Activated naive CD8-positive, alpha-beta T cell treated with anti-CD3 and anti-CD28 coated beads, Interleukin-2, amount 10 ng/mL, durations not matched to agents 7 days and 5 days (primary cell): ENCODE measurements at regions not wholly inside any gene's neighbourhood (a gene's known extent, or its start where the extent isn't known, plus 50 kb on each side); places are given as distances from the start of the nearest gene placed in this dataset.

Experiments
- ATAC-seq: fragments of 150-1000 bp; cut with Tn5 transposase; one replicate; pipeline ENCODE4 v1.10.0; 2021; ENCODE audit warnings: low read depth, moderate library complexity
- POLR2A ChIA-PET: fragments of 350-600 bp; sonication (Branson Sonifier 250); formaldehyde crosslinking; loops from one replicate; lab custom pipeline; 2021; ENCODE audit warnings: antibody characterized with exemption; lab: Charles Lee
- DNase-seq: peaks from one replicate; pipeline ENCODE4 v3.0.0; 2021
- H3K27ac Mint-ChIP-seq: one replicate; pipeline ENCODE4 v1.8.0; 2022; ENCODE audit warnings: mild to moderate bottlenecking, mixed read lengths
- H3K27me3 Mint-ChIP-seq: one replicate; pipeline ENCODE4 v1.8.0; 2022; ENCODE audit warnings: mild to moderate bottlenecking, moderate library complexity, mixed read lengths
- H3K36me3 Mint-ChIP-seq: one replicate; pipeline ENCODE4 v1.8.0; 2021; ENCODE audit warnings: mild to moderate bottlenecking, mixed read lengths
- H3K4me1 Mint-ChIP-seq: one replicate; pipeline ENCODE4 v1.8.0; 2021; ENCODE audit warnings: mixed read lengths
- H3K4me3 Mint-ChIP-seq: one replicate; pipeline ENCODE4 v1.8.0; 2022; ENCODE audit warnings: mild to moderate bottlenecking, moderate library complexity, mixed read lengths
- H3K9me3 Mint-ChIP-seq: one replicate; pipeline ENCODE4 v1.8.0; 2021; ENCODE audit warnings: mixed read lengths

DNA sequence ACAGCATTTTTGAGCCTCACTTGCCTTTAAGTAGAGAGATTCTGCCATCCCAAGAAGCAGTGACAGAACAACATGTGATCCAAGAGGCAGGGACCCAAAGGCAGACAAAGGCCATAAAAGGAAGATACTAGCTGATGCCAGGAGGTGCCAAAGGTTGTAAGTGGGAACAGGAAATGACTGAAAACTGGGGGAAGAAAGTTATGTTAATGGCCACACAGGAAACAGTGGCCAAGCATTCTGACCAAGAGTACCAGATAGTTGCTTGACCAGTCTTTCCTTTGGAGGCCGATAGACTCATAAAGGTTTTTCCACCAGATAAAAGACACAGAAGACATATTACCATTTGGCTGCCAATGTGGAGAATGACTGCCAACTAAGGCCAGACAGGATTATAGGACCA, 274.5 kb upstream of the PEX5L start:
- ATAC-seq (no peak), DNase-seq (no peak)
- POLR2A ChIA-PET = no interaction called here
- no peaks in the 10 kb centered on the region for H3K27me3 Mint-ChIP-seq
- no peaks in the 10 kb centered on the region for H3K36me3 Mint-ChIP-seq
- no peak overlapping the region for H3K27ac Mint-ChIP-seq
- no peak overlapping the region for H3K4me3 Mint-ChIP-seq
- no peaks in the 10 kb centered on the region for H3K4me1 Mint-ChIP-seq
- no peaks in the 10 kb centered on the region for H3K9me3 Mint-ChIP-seq

DNA sequence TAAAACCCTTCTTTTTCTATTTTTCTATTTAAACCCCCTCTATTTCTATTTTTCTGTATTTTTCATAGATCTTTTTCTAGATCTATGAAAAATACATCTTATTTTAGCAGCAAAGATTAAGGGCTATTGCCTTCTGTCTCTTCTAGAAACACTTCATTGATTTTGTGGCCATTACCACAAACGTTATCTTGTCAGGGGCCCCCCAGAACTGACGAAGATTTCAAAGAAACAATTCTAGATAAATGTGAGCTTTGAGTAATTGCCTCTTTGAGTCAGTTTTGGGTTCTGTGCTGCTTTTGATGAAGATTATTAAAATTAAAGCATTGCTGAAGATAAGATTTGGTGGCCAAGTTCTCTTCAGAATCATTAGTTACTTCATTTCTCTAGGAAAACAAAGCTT, 279.6 kb upstream of the PEX5L start:
- no peaks in the 10 kb centered on the region for H3K36me3 Mint-ChIP-seq
- H3K4me1 Mint-ChIP-seq = no peaks in the 10 kb centered on the region
- H3K27me3 Mint-ChIP-seq = no peaks in the 10 kb centered on the region
- no peaks in the 10 kb centered on the region for H3K9me3 Mint-ChIP-seq
- POLR2A ChIA-PET = no interaction called here
- no peak overlapping the region for H3K4me3 Mint-ChIP-seq
- ATAC-seq (no peak), DNase-seq (no peak)
- H3K27ac Mint-ChIP-seq = no peak overlapping the region

DNA sequence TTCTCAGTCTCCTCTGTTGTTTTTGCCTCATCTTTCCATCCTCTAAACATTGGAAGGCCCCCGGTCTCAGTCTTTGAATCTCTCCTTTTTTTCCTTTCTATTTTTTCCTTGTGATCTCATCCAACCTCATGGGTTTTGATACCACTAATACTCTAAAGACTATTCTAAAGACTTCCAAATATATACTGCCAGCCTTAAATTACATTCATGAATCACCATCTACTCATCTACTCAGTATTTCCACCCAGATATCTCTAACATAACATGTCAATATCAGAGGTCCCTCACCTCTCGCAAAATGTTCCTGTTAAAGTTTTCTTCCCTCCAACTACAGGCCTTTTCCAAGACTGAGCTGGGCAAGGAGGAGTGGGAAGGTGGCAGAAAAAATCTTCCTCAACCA, 282.5 kb upstream of the TTC14 start:
- Mint-ChIP-seq H3K4me1 (no peaks in the 10 kb centered on the region), H3K27ac (no peak overlapping the region), H3K4me3 (no peak overlapping the region), H3K9me3 (no peaks in the 10 kb centered on the region), H3K36me3 (no peaks in the 10 kb centered on the region), H3K27me3 (no peaks in the 10 kb centered on the region)
- DNase-seq (no peak), ATAC-seq (no peak)
- POLR2A ChIA-PET = no interaction called here

DNA sequence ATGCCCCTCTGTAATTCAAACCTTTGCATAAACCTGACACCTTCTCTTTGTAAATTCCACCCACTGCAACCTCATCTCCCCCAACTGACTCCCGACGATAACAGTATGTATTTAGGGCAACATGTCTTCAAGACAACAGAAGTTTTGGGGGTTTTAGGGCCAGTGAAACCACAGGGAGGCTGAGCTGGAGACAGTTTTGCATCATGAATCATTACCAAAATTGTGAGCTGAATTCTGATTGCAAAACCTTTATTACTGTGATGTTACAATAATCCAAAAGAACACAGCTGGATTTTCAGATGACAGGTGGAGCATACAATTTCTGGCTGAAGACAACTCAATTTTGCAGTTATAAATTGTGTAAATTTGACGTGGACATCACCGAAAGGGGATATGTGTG, 281.3 kb upstream of the TTC14 start:
- Mint-ChIP-seq H3K9me3 (no peaks in the 10 kb centered on the region), H3K4me1 (no peaks in the 10 kb centered on the region), H3K27ac (no peak overlapping the region), H3K36me3 (no peaks in the 10 kb centered on the region), H3K27me3 (no peaks in the 10 kb centered on the region), H3K4me3 (no peak overlapping the region)
- no peak for ATAC-seq
- POLR2A ChIA-PET = no interaction called here
- no peak for DNase-seq

DNA sequence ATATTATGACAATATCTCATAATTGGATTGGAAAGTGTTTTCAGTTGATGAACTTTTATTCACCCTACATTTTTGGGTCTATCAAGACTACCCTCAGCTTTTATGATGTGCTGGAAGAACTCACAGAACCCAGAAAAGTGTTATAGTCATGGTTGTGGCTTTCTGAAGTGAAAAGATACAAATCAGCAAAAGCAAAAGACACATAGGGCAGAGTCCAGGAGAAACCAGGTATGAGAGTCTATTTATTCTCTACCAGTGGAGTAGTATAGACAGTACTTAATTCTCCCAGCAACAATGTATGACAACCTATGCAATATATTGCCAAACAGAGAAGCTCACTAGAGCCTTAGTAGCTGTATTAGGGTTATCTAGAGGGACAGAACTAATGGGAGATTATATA, 280.4 kb upstream of the TTC14 start:
- no peaks in the 10 kb centered on the region for H3K27me3 Mint-ChIP-seq
- ATAC-seq (no peak), DNase-seq (no peak)
- no peaks in the 10 kb centered on the region for H3K4me1 Mint-ChIP-seq
- no peaks in the 10 kb centered on the region for H3K9me3 Mint-ChIP-seq
- H3K4me3 Mint-ChIP-seq = no peak overlapping the region
- no peaks in the 10 kb centered on the region for H3K36me3 Mint-ChIP-seq
- POLR2A ChIA-PET = no interaction called here
- H3K27ac Mint-ChIP-seq = no peak overlapping the region

DNA sequence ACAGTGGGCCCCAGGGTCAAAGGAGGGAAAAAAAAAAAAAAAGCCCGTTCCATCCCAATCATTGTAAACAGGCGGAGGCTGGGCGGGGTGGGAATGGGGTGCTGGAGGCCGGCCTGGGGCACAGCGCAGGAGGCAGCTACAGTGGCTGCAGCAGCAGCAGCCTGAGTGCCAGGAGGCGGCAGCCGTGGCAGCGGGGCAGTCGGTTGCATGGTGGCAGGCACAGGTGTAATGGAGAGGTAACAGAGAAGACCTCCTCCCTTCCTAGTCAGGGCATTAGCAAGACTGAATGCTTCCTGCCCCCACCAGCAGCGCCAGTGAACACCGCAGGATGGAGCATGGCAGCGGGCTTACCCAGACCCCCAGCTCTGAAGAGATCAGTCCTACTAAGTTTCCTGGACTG, 279.1 kb upstream of the TTC14 start:
- DNase-seq = no peak
- no peaks in the 10 kb centered on the region for H3K4me1 Mint-ChIP-seq
- H3K4me3 Mint-ChIP-seq = no peak overlapping the region
- POLR2A ChIA-PET = no interaction called here
- ATAC-seq = no peak
- no peaks in the 10 kb centered on the region for H3K36me3 Mint-ChIP-seq
- no peak overlapping the region for H3K27ac Mint-ChIP-seq
- no peaks in the 10 kb centered on the region for H3K27me3 Mint-ChIP-seq
- no peaks in the 10 kb centered on the region for H3K9me3 Mint-ChIP-seq

DNA sequence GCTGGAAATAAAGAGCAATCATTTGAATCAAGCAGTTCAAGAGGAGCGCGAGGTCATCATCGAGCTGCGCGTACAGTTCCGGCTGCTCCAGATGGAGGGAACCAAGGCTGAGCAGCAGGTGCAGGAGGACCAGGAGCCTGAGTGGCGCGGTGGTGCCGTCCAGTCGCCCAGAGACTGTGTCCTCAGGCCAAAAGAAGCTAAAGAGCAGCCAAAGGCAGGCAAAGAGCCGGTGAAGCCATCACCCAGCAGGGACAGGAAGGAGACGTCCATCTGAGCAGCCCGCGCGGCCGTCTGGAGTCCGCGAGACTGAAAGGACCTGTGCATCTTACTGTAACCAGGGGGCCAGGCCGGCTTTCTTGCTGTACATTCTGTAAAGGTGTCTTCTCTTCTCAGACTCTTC, 277.2 kb upstream of the TTC14 start:
- Mint-ChIP-seq H3K36me3 (no peaks in the 10 kb centered on the region), H3K9me3 (no peaks in the 10 kb centered on the region), H3K4me3 (no peak overlapping the region), H3K27me3 (no peaks in the 10 kb centered on the region), H3K4me1 (no peaks in the 10 kb centered on the region), H3K27ac (no peak overlapping the region)
- POLR2A ChIA-PET = no interaction called here
- ATAC-seq (no peak), DNase-seq (no peak)

DNA sequence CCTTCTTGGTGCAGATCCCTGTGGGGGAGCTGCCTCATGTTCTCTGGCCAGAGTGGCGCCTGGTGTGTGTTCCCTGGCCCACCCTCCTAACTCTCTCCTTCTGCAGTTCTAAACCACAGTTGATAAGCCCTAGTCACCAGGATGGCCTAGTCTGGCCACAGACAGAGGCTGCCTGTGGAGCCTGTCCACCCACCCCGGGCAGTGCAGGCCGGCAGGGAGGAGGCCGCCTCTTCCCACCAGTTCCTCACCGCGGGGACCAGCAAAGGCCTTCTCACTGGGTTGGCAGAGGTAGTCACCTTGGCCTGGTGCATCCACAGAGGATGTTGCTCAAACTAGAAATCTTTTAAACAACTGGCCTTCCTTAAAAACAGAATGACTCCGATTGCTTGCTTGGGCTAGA, 276.4 kb upstream of the TTC14 start:
- H3K27me3 Mint-ChIP-seq = no peaks in the 10 kb centered on the region
- no peak overlapping the region for H3K4me3 Mint-ChIP-seq
- H3K27ac Mint-ChIP-seq = no peak overlapping the region
- H3K36me3 Mint-ChIP-seq = no peaks in the 10 kb centered on the region
- DNase-seq (no peak), ATAC-seq (no peak)
- POLR2A ChIA-PET = no interaction called here
- no peaks in the 10 kb centered on the region for H3K9me3 Mint-ChIP-seq
- H3K4me1 Mint-ChIP-seq = no peaks in the 10 kb centered on the region

DNA sequence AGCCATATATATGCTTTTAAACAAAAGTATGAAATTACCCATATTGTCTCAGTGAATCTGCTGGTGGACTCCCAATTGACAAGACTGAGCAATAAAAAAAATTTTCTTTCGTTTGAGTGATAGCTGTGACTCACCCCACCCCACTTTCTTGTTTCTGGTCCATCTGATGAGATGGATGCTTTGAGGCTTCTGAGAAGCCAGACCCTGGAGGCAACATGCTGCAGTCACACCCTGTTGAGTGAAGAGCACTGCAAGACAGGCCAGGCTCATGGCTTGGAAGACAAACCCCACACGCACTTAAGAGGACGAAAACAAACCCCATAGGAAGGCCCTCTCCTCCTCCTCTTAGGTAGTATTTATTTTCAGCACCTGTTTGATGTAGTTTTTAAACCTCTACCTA, 276.0 kb upstream of the TTC14 start:
- POLR2A ChIA-PET = no interaction called here
- no peak for DNase-seq
- H3K4me3 Mint-ChIP-seq = no peak overlapping the region
- no peaks in the 10 kb centered on the region for H3K36me3 Mint-ChIP-seq
- no peak overlapping the region for H3K27ac Mint-ChIP-seq
- H3K4me1 Mint-ChIP-seq = no peaks in the 10 kb centered on the region
- H3K9me3 Mint-ChIP-seq = no peaks in the 10 kb centered on the region
- no peaks in the 10 kb centered on the region for H3K27me3 Mint-ChIP-seq
- ATAC-seq = no peak

DNA sequence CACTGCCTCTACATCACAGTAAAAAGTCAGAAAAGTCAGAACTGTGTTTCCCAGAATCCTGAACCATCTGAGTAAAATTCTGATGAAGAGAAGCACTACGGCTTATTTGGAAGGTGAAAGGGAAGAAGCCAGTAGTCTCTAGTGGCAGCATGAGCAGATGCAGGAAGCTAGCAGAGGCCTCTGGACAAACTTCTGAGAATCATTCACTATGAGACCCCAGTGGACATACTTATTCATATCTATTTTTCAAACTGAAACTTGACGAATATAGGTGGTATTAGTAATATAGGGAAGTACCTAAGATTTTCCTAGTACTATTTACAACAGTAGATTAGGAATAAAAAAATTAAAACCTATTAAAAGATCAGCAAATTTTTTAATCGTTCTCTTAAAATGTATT, 272.8 kb upstream of the TTC14 start:
- Mint-ChIP-seq H3K27me3 (no peaks in the 10 kb centered on the region), H3K36me3 (no peaks in the 10 kb centered on the region), H3K9me3 (peaks cover 2% of the 10 kb centered on the region), H3K27ac (no peak overlapping the region), H3K4me1 (no peaks in the 10 kb centered on the region), H3K4me3 (no peak overlapping the region)
- ATAC-seq = no peak
- DNase-seq = no peak
- POLR2A ChIA-PET = no interaction called here

DNA sequence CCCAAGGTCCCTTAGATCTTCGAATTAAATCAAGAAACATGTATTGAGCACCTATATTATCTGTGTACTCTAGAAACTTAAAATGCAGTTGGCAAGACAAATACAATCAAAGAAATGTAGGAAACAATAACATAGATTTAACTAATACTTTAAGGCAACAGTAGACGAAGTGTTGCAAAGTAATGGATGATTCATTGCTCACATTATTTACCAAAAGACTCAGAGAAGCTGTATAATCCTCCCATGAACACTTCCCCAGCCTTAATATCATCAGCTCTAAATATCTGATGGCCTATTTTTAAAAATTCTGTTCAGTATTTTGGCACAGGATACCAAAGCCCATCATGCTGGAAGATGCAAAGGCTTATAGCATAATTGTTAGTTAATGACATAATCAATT, 272.1 kb upstream of the TTC14 start:
- Mint-ChIP-seq H3K9me3 (peaks cover 2% of the 10 kb centered on the region), H3K4me3 (no peak overlapping the region)
- no peak for ATAC-seq

DNA sequence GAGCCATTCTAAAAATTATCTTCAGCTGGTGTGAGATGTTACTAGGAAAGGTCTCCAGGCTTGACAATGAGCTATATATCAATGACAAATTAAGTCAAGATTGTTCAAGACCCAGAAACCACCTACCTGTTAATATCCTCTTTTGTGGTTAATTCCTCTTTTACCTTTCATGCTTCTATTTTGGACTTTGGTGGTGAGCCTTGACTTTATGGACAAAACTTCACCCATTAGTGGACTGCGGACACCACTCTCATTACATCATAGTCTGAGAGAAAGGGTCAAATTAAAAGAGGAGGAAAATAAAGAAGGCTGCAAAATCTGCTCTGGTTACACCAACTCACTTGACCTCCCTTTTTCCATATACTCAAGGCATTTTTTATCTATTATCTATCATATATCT, 271.5 kb upstream of the TTC14 start:
- POLR2A ChIA-PET = no interaction called here

More for the DNA sequence above, 272.1 kb upstream of the TTC14 start:
- Mint-ChIP-seq H3K4me1 (no peaks in the 10 kb centered on the region), H3K27ac (no peak overlapping the region), H3K27me3 (no peaks in the 10 kb centered on the region), H3K36me3 (no peaks in the 10 kb centered on the region)
- DNase-seq = no peak
- POLR2A ChIA-PET = no interaction called here

DNA sequence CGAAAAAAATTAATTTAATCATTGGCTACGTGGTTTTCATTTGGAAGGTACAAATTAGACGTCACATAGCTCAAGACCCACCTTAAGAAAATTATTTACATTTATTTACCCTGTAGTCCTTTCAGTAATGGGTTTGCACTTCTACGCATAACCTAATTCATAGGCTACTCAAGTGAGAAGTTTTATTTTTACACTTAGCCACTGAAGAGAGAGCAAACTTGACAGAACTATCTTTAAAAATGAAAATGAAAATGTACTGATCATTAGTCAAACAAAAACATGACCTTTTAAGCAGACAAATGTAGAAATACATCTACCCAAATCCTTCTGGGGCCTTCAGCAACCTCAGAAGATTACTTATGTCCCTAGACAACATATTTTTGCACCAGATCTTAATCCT, 269.4 kb upstream of the TTC14 start:
- no peak for ATAC-seq
- Mint-ChIP-seq H3K4me3 (no peak overlapping the region), H3K9me3 (peaks cover 2% of the 10 kb centered on the region), H3K4me1 (no peaks in the 10 kb centered on the region), H3K27me3 (no peaks in the 10 kb centered on the region), H3K27ac (no peak overlapping the region), H3K36me3 (no peaks in the 10 kb centered on the region)
- POLR2A ChIA-PET = no interaction called here
- no peak for DNase-seq

More for the DNA sequence above, 271.5 kb upstream of the TTC14 start:
- Mint-ChIP-seq H3K27me3 (no peaks in the 10 kb centered on the region), H3K4me3 (no peak overlapping the region), H3K4me1 (no peaks in the 10 kb centered on the region), H3K36me3 (no peaks in the 10 kb centered on the region), H3K27ac (no peak overlapping the region), H3K9me3 (peaks cover 2% of the 10 kb centered on the region)
- ATAC-seq (no peak), DNase-seq (no peak)

DNA sequence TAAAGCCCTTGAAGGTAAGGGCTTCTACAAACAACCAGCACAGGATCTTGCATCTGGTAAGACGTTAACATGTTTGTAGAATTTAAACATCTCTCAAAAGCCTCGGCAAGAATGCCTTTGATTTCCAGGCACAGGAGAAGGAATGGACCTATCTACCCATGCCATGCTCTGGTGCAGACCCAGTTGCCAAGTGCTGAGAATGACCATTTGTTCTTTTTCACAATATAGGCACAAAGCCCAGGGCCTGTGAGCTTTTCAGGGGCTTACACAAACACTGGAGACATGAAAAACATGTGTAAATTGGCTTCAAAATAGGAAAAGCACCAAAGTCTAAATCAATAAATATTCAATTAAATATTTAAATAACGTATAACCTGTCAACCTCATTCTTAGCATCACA, 266.9 kb upstream of the TTC14 start:
- DNase-seq (no peak), ATAC-seq (no peak)
- Mint-ChIP-seq H3K9me3 (peaks cover 2% of the 10 kb centered on the region), H3K27me3 (no peaks in the 10 kb centered on the region), H3K36me3 (no peaks in the 10 kb centered on the region), H3K27ac (no peak overlapping the region), H3K4me3 (no peak overlapping the region), H3K4me1 (no peaks in the 10 kb centered on the region)
- POLR2A ChIA-PET = no interaction called here

DNA sequence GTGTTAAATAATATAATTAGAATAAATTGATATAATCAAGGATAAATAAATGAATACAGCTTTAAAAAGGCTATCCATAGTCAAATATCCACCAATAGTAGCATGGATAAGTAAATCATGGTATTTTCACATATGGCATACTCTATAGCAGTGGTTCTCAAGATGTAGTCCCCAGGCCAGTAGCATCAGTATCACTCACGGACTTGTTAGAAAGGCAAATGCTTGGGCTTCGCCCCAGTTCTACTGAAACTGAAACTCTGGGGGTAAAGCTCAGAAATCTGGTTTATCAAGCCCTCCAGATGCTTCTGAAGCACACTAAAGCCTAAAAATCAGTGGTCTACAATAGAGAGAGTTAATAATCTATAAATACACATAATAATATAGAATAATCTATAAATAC, 261.6 kb upstream of the TTC14 start:
- H3K27ac Mint-ChIP-seq = no peak overlapping the region
- H3K4me3 Mint-ChIP-seq = no peak overlapping the region
- H3K27me3 Mint-ChIP-seq = no peaks in the 10 kb centered on the region
- no peaks in the 10 kb centered on the region for H3K9me3 Mint-ChIP-seq
- POLR2A ChIA-PET = no interaction called here
- no peaks in the 10 kb centered on the region for H3K4me1 Mint-ChIP-seq
- no peak for ATAC-seq
- no peaks in the 10 kb centered on the region for H3K36me3 Mint-ChIP-seq
- no peak for DNase-seq
